ENCODE measurements at regions not wholly inside any gene's neighbourhood (a gene's known extent, or its start where the extent isn't known, plus 50 kb on each side); places are given as distances from the start of the nearest gene placed in this dataset.
A peak's percentile ranks its signal among the peaks of the same experiment; 100 is the strongest.

- peaks cover 9 to 13% of the 10 kb centered on the region in 2 donors for H3K4me1 ChIP-seq (replicated peaks in 1 of 2)
- WGBS, 10 experiments = 75 to 100% (median 81%) methylated on average over 1 to 3 of the region's 3 CpGs; no CpG with 5 or more reads in 2 of the 10 experiments
- ATAC-seq (replicated peaks in 6 of 8) = peak in 5 of 8 experiments; percentile 47 to 74 (median 63)
- in situ Hi-C loops (cut with MboI; ENCODE audit: low pct_unique_long_range_greater_than_20kb in 2 of 9, low sequenced_read_pairs in 9 of 9, unreplicated experiment in 9 of 9) = no loop called here
- no peak overlapping the region for H3K4me3 ChIP-seq
- no peak overlapping the region for H3K27ac ChIP-seq
Observed at GRCh38 chr4:125042041-125042440, 272.7 kb upstream of the FAT4 start.

- Histone ChIP-seq H3K27ac (no peak overlapping the region), H3K4me3 (no peak overlapping the region), H3K4me1 (replicated peaks in 1 of 2) (peaks cover 9 to 13% of the 10 kb centered on the region in 2 donors)
- WGBS, 10 experiments = 29 to 100% (median 49%) methylated on average over 1 to 3 of the region's 3 CpGs
- in situ Hi-C loops (cut with MboI; ENCODE audit: low pct_unique_long_range_greater_than_20kb in 2 of 9, low sequenced_read_pairs in 9 of 9, unreplicated experiment in 9 of 9) = no loop called here
- peak in 1 of 8 experiments; percentile 46 for ATAC-seq (replicated peaks in 6 of 8)
Observed at GRCh38 chr4:125041372-125041930, 273.3 kb upstream of the FAT4 start.

- Histone ChIP-seq H3K4me3 (no peak overlapping the region), H3K4me1 (replicated peaks in 1 of 2) (peaks cover 9 to 10% of the 10 kb centered on the region in 2 donors), H3K27ac (no peak overlapping the region)
- peak in 4 of 8 experiments; percentile 39 to 59 (median 42) for ATAC-seq (replicated peaks in 6 of 8)
- in situ Hi-C loops (cut with MboI; ENCODE audit: low pct_unique_long_range_greater_than_20kb in 2 of 9, low sequenced_read_pairs in 9 of 9, unreplicated experiment in 9 of 9) = no loop called here
- 38 to 70% (median 63%) methylated on average over 2 to 5 of the region's 5 CpGs; no CpG with 5 or more reads in 2 of the 10 experiments for WGBS, 10 experiments
Observed at GRCh38 chr4:125039550-125039949, 275.2 kb upstream of the FAT4 start.

GRCh38 chr4:125022855-125023501, 291.8 kb upstream of the FAT4 start:
- in situ Hi-C loops (cut with MboI; ENCODE audit: low pct_unique_long_range_greater_than_20kb in 2 of 9, low sequenced_read_pairs in 9 of 9, unreplicated experiment in 9 of 9) = no loop called here
- WGBS, 10 experiments = 78 to 100% (median 88%) methylated on average over 2 to 6 of the region's 6 CpGs
- no peak for ATAC-seq (replicated peaks in 6 of 8)
- Histone ChIP-seq H3K4me1 (replicated peaks in 1 of 2) (no peaks in the 10 kb centered on the region), H3K27ac (no peak overlapping the region), H3K4me3 (no peak overlapping the region)

GRCh38 chr4:125021189-125021588, 293.6 kb upstream of the FAT4 start:
- H3K4me1 ChIP-seq (replicated peaks in 1 of 2) = no peaks in the 10 kb centered on the region
- WGBS, 10 experiments = 0 to 100% (median 33%) methylated on average over 1 of the region's 1 CpG; no CpG with 5 or more reads in 3 of the 10 experiments

GRCh38 chr4:125020089-125021034, 294.4 kb upstream of the FAT4 start:
- in situ Hi-C loops (cut with MboI; ENCODE audit: low pct_unique_long_range_greater_than_20kb in 2 of 9, low sequenced_read_pairs in 9 of 9, unreplicated experiment in 9 of 9) = no loop called here
- H3K4me3 ChIP-seq = no peak overlapping the region
- WGBS, 10 experiments = 10 to 100% (median 80%) methylated on average over 1 to 2 of the region's 2 CpGs; no CpG with 5 or more reads in 1 of the 10 experiments
- no peak overlapping the region for H3K27ac ChIP-seq
- no peaks in the 10 kb centered on the region for H3K4me1 ChIP-seq (replicated peaks in 1 of 2)
- no peak for ATAC-seq (replicated peaks in 6 of 8)

More at GRCh38 chr4:125021189-125021588, 293.6 kb upstream of the FAT4 start:
- no peak for ATAC-seq (replicated peaks in 6 of 8)
- in situ Hi-C loops (cut with MboI; ENCODE audit: low pct_unique_long_range_greater_than_20kb in 2 of 9, low sequenced_read_pairs in 9 of 9, unreplicated experiment in 9 of 9) = no loop called here
- H3K4me3 ChIP-seq = no peak overlapping the region
- H3K27ac ChIP-seq = no peak overlapping the region

GRCh38 chr4:125016892-125017299, 297.9 kb upstream of the FAT4 start:
- in situ Hi-C loops (cut with MboI; ENCODE audit: low pct_unique_long_range_greater_than_20kb in 2 of 9, low sequenced_read_pairs in 9 of 9, unreplicated experiment in 9 of 9) = no loop called here
- Histone ChIP-seq H3K4me1 (replicated peaks in 1 of 2) (no peaks in the 10 kb centered on the region), H3K27ac (no peak overlapping the region), H3K4me3 (no peak overlapping the region)
- 0 to 100% (median 70%) methylated on average over 1 to 5 of the region's 5 CpGs; no CpG with 5 or more reads in 1 of the 10 experiments for WGBS, 10 experiments
- ATAC-seq (replicated peaks in 6 of 8) = peak in 5 of 8 experiments; percentile 45 to 77 (median 71)

- in situ Hi-C loops (cut with MboI; ENCODE audit: low pct_unique_long_range_greater_than_20kb in 2 of 9, low sequenced_read_pairs in 9 of 9, unreplicated experiment in 9 of 9) = no loop called here
- peak in 1 of 8 experiments; percentile 29 for ATAC-seq (replicated peaks in 6 of 8)
- WGBS, 10 experiments = 80 to 100% (median 100%) methylated on average over 1 of the region's 1 CpG; no CpG with 5 or more reads in 5 of the 10 experiments
- Histone ChIP-seq H3K4me3 (no peak overlapping the region), H3K27ac (no peak overlapping the region), H3K4me1 (replicated peaks in 1 of 2) (no peaks in the 10 kb centered on the region)
Observed at GRCh38 chr4:125013891-125014290, 300.9 kb upstream of the FAT4 start.

- 67 to 100% (median 96%) methylated on average over 1 to 2 of the region's 2 CpGs; no CpG with 5 or more reads in 4 of the 10 experiments for WGBS, 10 experiments
- Histone ChIP-seq H3K4me3 (no peak overlapping the region), H3K4me1 (replicated peaks in 1 of 2) (no peaks in the 10 kb centered on the region), H3K27ac (no peak overlapping the region)
- no peak for ATAC-seq (replicated peaks in 6 of 8)
- in situ Hi-C loops (cut with MboI; ENCODE audit: low pct_unique_long_range_greater_than_20kb in 2 of 9, low sequenced_read_pairs in 9 of 9, unreplicated experiment in 9 of 9) = no loop called here
Observed at GRCh38 chr4:125011646-125012045, 299.1 kb upstream of the ANKRD50 start.

GRCh38 chr4:125010796-125011503, 298.4 kb upstream of the ANKRD50 start:
- WGBS, 10 experiments = 55 to 93% (median 84%) methylated on average over 1 to 7 of the region's 7 CpGs; no CpG with 5 or more reads in 2 of the 10 experiments
- in situ Hi-C loops (cut with MboI; ENCODE audit: low pct_unique_long_range_greater_than_20kb in 2 of 9, low sequenced_read_pairs in 9 of 9, unreplicated experiment in 9 of 9) = no loop called here
- peak in 5 of 8 experiments; percentile 41 to 84 (median 65) for ATAC-seq (replicated peaks in 6 of 8)
- no peak overlapping the region for H3K4me3 ChIP-seq
- no peak overlapping the region for H3K27ac ChIP-seq
- no peaks in the 10 kb centered on the region for H3K4me1 ChIP-seq (replicated peaks in 1 of 2)

GRCh38 chr4:125008676-125009075, 296.1 kb upstream of the ANKRD50 start:
- in situ Hi-C loops (cut with MboI; ENCODE audit: low pct_unique_long_range_greater_than_20kb in 2 of 9, low sequenced_read_pairs in 9 of 9, unreplicated experiment in 9 of 9) = no loop called here
- WGBS, 10 experiments = 60 to 100% (median 94%) methylated on average over 1 of the region's 1 CpG; no CpG with 5 or more reads in 3 of the 10 experiments
- no peak overlapping the region for H3K27ac ChIP-seq
- H3K4me1 ChIP-seq (replicated peaks in 1 of 2) = peaks cover 0 to 4% of the 10 kb centered on the region in 2 donors
- H3K4me3 ChIP-seq = no peak overlapping the region
- ATAC-seq (replicated peaks in 6 of 8) = no peak

- in situ Hi-C loops (cut with MboI; ENCODE audit: low pct_unique_long_range_greater_than_20kb in 2 of 9, low sequenced_read_pairs in 9 of 9, unreplicated experiment in 9 of 9) = no loop called here
- WGBS, 10 experiments = 66 to 100% (median 93%) methylated on average over 1 to 3 of the region's 3 CpGs; no CpG with 5 or more reads in 1 of the 10 experiments
- Histone ChIP-seq H3K4me1 (replicated peaks in 1 of 2) (peaks cover 0 to 4% of the 10 kb centered on the region in 2 donors), H3K27ac (no peak overlapping the region), H3K4me3 (no peak overlapping the region)
- no peak for ATAC-seq (replicated peaks in 6 of 8)
Observed at GRCh38 chr4:125004676-125005075, 292.1 kb upstream of the ANKRD50 start.

Measured in motor neuron (in vitro differentiated cells).